ENCODE measurements at regions not wholly inside any gene's neighbourhood (a gene's known extent, or its start where the extent isn't known, plus 50 kb on each side); places are given as distances from the start of the nearest gene placed in this dataset.

DNA sequence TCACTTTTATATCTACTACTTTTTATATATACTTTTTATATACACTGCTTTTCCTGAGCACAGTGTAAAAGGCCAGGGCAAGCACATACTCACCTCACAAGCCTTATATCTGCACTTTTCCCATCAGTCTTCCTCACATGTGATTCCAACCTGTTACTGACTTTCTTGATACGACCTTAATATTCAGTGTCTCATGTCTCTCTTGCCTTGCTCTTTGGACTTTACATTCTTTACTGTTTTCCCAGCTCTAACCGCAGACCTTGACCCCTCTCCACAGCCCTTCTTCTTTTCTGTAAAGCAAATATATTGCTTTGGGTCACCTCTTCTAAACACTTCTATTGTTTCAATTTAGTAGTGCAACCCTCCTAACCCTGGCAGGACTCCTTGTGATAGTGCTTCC, 353.1 kb upstream of the ANO5 start:
- no peak for DNase-seq

DNA sequence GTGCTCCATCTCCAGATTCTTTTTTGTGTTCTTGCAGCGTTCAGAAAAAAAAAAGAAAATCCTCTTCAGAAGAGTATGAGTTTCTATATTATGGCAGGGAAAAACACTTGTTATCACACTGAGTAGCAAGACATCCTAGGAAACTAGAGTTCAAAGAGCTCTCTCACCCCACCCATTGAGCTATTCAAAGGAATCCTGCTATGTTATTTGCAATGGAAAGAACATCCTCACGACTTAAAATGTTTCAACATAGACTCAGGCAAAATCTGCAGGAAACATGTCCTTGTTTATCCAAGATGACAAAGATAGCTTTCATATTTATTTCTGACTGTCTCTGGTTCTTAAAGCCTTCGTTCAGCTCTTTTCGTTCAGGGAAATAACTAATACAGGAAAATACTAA, 331.6 kb upstream of the ANO5 start:
- no peak for DNase-seq

DNA sequence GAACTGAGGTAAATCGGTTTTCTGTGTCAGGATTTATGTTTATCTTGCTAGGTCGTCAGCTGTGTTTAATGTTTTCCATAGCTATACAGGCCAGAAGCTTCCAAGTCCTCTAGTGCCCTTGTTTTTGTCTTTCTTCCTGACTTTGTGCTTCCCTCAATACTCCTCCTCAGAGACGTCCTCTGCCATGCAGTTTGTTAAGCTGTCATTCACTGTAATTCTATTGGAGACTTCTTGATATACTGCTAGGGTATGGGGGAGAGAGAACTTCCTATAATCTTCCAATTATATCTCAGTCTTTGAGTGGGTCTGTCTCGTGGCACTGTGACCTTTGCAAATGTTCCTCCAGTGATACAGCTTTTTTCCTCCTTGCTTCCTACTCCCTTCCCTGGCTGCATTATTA, 327.3 kb upstream of the ANO5 start:
- DNase-seq: no peak

DNA sequence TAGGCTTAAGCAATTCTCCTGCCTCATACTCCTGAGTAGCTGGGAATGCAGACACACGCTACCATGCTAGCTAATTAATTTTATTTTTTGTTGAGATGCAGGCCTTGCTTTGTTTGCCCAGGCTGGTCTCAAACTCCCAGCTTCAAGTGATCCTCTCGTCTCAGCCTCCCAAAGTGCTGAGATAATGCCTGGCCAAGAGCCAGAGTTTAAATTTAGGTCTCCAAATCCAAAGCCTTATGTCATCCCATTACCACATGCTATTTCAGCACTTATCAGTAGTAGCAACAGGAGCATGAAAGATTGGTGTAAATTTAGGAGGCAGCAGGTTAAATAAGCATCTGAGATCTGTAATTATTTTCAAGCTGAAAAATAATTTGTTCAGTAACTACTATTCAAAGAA, 326.1 kb upstream of the ANO5 start:
- no peak for DNase-seq

GRCh38 chr11:21877151-21877550, 315.7 kb upstream of the ANO5 start:
- DNase-seq: no peak

GRCh38 chr11:21883354-21883753, 309.5 kb upstream of the ANO5 start:
- no peak for DNase-seq

- no peak for DNase-seq
Measured at GRCh38 chr11:21888814-21889213, 304.1 kb upstream of the ANO5 start.

DNA sequence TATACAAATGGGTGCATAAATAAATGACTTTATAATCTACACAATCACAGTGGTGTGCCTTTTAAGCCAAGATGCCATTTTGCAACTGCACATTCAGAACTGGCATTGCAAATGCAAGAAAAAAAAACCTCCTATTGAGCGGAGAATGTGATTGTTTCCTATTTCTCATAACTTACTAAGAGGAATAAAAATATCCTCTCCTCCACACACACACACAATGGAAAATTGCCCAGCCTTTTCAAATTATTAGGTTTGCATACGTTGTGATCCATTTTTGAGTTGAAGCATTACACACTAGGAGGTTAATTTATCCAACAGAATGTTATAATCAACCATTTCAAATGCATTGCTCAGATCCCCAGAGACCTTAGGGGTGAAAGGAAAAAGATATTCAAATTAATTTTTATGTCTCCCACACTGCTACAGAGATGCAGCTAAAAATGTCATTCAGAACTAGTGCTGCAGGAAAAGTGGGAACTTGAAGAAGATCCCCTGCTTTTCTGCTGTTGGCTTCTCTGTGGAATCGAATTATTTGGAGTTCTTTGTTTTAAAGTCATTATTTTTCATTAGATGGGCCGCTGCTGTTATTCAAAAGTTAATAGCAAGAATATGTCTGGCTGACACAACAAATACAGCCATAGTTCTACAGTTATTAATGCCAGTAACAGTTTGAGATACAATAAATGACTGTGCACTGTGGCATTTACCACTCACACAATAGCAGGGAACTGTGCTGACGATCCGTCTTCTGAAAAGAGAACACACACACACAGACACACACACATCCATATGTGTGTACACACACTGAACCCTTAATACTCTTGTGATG, 299.9 kb upstream of the ANO5 start:
- DNase-seq: no peak

GRCh38 chr11:21893565-21893867, 299.4 kb upstream of the ANO5 start:
- DNase-seq: no peak

GRCh38 chr11:21894492-21894891, 298.4 kb upstream of the ANO5 start:
- DNase-seq: no peak

GRCh38 chr11:21895686-21896085, 297.2 kb upstream of the ANO5 start:
- DNase-seq: no peak

DNA sequence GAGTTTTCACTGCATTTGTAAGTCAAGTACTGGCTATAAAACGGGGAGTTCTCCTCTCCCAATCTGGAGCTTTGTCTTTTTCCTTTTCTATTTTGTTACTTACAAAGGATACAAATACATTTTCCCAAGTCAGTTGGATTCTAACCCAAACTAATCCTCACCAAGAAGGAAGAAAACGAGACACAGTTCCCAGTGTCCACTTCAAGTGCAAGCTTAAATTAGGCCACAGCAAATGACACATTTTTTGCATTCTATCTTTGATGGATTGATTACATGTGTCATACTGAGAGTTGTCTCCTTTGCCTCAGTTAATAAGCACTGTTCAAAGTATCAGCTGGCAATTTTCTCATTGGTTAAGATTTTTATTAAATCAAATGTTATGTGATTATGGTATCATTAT, 296.7 kb upstream of the ANO5 start:
- DNase-seq: no peak

- no peak for DNase-seq
Measured at GRCh38 chr11:21896746-21897602, 295.9 kb upstream of the ANO5 start.

DNA sequence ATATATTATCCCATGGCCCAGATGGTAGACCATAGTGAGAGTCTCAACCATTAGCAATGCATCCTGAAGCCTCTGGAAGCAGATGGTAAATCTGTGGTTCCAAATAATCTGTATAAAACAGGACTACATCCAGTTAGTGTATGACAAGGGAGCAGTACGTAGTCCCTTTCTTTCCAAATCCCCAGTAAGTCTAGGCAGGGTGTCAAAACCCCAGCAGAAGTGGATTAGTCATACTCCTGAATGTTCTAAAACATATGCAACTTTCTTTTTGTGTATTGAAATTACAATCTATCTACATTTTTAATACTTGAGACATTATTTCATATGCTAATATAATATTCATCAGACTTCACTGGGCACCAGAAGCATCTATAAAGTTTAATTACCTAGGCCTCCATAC, 295.1 kb upstream of the ANO5 start:
- DNase-seq: no peak

DNA sequence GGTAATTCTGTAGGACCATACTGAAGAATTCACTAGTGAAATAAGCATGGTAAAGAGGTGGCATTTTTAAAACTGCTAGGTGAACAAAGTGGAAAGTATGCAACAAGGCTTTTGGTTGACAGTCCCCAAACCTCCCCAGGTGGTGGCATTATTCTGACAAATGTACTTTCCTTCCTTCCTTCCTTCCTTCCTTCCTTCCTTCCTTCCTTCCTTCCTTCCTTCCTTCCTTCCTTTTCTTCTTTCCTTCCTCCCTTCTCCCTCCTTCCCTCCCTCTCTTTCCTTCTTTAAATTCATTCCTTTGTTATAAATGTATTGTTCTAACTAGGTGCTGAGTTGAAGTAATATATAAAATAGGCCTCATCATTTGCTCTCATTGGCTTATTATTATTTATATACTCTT, 284.7 kb upstream of the ANO5 start:
- DNase-seq: no peak

DNA sequence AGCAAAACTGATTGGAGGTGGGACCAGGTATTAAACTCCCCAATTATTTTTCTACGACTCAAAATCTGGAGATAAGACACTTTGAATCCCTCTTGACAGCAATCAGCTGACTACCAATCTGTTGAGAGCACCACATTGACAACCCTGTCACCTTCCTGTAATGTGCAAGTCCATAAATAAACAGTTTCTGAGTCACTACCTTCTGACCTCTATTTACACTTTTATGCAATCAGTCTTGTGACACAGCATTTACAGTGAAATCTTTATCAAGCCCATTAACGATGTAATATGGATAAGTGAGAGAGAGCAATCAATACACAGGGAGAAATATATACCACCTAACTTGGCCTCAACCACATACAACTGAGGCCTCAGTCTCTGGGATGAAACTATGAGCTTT, 283.7 kb upstream of the ANO5 start:
- no peak for DNase-seq

DNA sequence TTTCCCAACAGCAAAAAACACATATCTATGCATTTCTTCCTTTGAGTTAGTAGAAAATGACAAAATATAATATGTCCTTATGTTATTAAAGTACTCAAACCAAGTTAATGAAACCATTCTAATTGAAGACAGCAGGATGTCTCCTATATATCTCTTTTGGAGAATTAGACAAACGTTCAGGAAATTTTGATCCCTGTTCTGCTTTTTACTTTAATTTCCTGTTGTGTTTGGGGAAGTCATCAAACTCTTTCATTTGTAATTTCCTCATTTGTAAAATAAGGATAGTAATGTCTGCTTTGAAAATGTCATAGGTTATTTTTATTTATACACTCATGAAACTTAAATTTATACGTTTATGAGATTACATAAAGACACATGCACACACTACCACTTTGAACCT, 281.8 kb upstream of the ANO5 start:
- no peak for DNase-seq

GRCh38 chr11:21912285-21912684, 280.6 kb upstream of the ANO5 start:
- DNase-seq: no peak

DNA sequence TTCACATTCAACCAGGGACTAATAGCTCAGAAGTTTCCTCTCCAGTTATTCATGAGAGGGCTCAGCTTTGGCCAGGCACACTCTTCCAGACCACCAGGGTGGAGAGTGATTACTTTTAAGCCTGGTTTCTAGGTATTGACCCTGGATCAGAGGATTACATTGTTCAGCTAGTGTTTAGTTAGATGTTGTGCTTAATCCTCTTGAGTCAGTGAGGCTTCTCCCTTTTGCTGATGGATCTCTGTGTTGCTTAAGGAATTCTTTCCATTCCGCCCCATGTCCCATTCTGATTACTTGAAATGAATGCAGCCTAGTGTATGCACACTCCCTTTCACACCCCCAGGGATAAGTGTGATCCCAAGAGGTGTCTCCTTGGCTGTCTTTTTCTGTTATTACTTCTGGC, 271.7 kb upstream of the ANO5 start:
- DNase-seq: no peak

DNA sequence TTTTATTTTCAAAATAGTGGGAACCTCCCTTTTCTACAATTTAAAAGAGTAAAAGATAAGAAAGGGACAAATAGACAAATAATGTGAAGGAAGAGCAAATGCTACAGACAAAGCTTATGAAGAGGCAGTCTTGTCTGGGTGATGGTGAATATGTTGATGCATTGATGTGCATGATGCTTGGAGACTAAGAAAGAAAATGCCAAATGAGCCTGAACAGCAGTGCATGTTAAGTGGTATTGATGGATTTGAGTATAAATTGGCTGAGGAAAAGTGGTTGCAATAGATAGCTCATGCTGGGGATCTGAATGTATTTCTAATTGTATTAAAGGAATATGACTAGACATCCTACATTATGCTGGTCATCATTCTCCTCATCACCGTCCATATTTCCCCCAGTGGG, 268.6 kb upstream of the ANO5 start:
- DNase-seq: no peak

GRCh38 chr11:21927628-21928027, 265.3 kb upstream of the ANO5 start:
- no peak for DNase-seq

- no peak for DNase-seq
Measured at GRCh38 chr11:21928847-21929246, 264.0 kb upstream of the ANO5 start.

DNA sequence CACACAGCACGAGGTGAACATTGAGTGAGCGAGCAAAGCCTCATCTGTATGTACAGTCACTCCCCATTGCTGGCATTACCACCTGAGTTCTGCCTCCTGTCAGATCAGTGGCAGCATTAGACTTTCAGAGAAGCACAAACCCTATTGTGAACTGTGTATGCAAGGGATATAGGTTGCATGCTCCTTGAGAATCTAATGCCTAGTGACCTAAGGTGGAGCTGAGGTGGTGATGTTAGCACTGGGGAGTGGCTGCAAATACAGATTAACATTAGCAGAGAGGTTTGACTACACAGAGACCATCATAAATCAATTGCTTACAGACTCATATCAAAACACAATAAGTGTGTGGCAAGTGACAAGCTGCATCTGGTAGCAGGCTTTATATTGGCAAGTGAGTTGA, 262.5 kb upstream of the ANO5 start:
- no peak for DNase-seq

GRCh38 chr11:21931436-21932101, 261.3 kb upstream of the ANO5 start:
- DNase-seq: no peak
